ACHN (cell line): ENCODE measurements at regions not wholly inside any gene's neighbourhood (a gene's known extent, or its start where the extent isn't known, plus 50 kb on each side); places are given as distances from the start of the nearest gene placed in this dataset.
"Not testable (repeated sequence)": the region's sequence is repeated elsewhere in the genome, so short reads cannot be mapped to it uniquely, and the experiment has no call there.

Experiments
- DNase-seq: peaks from one replicate; pipeline ENCODE4 v3.0.0-alpha.2; 2015
- in situ Hi-C: cut with HindIII; loops from 2 replicates; pipeline ENCODE4 v1.10.0; 2017; ENCODE audit warnings: low sequenced_read_pairs, low pct_ligation_motif_present, low pct_unique_long_range_greater_than_20kb

DNA sequence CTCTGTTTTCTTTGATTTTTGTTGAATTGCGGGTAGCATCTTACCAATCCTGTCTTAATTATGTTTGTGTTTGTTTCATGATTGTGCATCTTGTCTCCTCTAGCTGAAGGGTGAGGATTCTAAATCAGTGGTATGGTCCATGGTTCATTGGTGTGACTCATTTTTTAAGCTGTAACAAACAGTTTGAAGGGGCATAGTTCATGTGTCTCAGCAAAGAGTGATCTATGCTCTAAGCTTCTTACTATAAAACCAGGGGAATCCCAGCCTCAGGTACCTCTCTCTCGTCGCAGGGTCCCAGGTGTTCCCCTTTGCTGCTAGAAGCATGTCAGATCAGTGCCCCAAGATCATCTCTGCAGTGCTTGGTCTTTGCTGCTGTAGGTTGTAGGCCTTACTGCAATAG lies 100.1 kb downstream of the OTUD1 start:
- DNase-seq = no peak
- in situ Hi-C loops = no loop called here

DNA sequence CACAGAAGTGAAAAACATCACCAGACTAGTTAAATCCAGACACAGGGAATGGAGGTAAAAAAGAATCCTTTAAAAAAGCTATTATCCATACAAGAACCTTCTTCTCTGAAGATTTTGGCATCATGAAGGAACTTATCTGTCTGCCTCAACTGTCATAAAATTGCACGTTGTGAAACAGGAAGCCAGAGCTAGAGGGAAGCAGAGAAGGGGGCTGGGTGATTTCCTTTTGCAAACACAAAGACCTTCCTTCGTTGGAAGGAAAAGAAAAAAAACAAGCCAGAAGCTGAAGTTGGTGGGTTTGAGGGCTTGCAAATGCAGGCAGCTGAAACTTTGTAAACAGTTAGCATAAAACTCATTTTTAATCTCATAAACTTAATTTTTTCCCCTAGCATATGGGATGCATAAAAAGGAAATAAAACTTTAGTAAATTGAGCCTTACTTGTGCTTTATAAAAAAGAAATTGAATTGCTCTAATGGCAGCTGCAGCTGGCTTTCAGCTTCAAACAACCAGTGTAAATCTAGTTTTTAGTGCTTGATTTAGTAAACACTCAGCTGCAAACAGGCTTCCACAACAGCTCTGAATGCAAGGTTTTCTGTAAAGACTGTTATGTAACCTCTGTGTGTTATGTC lies 101.6 kb downstream of the OTUD1 start:
- in situ Hi-C loops = no loop called here

DNA sequence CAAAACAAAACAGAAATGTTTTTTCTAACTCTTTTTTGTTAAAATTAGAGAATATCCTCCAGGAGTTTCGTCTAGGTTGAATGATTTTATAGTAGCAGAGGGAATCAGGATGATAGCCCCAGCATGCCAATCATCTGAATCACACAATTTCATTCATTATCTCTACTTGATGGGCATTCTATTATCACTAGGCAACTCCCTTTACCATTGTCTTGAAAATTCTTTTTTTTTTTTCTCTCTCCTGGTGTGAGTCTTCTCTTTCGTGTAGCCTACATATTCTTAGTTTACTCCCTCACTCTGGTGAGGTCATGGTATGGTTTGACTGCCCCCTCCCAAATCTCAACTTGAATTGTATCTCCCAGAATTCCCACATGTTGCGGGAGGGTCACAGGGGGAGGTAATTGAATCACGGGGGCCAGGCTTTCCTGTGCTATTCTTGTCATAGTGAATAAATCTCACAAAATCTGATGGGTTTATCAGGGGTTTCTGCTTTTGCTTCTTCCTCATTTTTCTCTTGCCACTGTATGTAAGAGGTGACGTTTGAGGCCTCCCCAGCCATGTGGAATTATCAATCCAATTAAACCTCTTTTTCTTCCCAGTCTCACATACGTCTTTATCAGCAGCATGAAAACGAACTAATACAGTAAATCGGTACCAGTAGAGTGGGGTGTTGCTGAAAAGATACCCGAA lies 105.0 kb downstream of the OTUD1 start:
- no peak for DNase-seq
- in situ Hi-C loops = no loop called here

More for the DNA sequence above, 101.6 kb downstream of the OTUD1 start:
- no peak for DNase-seq

DNA sequence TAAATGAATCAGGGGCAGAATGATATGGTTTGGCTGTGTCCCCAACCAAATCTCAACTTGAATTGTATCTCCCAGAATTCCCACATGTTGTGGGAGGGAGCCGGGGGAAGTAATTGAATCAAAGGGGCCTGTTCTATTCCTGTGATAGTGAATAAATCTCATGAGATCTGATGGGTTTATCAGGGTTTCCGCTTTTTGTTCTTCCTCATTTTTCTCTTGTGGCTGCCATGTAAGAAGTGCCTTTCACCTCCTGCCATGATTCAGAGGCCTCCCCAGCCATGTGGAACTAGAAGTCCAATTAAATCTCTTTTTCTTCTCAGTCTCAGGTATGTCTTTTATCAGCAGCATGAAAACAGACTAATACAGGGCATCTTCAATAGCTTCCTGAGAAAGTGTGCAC lies 107.0 kb downstream of the OTUD1 start:
- in situ Hi-C loops, DNase-seq: not testable (repeated sequence)

DNA sequence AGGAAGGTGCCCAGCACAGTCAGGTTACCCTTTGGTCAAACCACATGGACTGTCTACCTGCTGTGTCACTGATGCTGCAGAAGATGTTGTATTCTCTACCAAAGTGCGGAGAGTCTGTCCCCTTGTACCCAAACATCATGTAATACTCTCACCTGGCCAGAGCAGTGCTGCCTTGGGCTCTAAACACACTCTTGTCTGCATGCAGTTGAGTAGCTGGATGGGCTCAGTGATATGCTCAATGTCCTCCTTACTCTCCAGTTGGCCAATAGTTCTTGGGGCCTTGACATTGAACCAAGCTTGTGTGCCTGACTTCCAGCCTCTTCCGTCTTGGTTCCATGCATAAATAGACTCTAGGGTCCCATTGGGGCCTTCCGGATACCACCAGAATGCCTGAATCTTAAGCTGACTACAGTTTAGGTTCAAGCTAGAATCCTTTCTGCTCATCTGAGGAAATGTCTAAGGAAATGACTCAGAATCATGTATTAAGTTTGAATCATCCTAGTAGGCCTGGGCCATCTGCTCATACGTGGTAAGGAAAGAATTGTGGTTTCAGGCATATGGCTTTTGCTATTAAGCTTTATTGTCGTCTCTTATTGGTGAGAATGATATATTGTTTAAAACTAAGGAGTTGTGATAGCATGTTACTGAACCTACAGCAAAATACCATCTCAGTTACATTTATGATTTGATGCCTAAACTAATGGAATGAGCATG lies 118.0 kb downstream of the OTUD1 start:
- in situ Hi-C loops = no loop called here

DNA sequence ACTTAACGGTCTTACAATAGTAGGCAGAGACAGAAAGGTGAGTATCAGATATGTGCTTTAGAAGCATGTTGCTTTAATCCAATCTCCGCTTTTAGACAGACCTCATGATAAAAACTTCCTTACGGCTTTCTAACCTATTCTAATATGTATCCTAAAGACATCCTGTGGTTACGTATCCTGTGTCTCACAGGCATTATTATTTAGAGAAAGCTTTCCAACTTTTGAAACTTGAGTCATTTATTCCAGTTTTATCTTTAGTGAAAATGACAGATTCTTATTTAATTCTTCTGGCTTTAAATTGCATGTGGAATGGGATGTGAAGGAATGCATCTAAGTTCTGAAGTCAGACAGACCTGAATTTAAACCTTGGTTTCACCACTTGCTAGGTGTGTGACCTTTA lies 118.9 kb downstream of the OTUD1 start:
- DNase-seq = no peak
- in situ Hi-C loops = no loop called here

More for the DNA sequence above, 118.0 kb downstream of the OTUD1 start:
- no peak for DNase-seq

DNA sequence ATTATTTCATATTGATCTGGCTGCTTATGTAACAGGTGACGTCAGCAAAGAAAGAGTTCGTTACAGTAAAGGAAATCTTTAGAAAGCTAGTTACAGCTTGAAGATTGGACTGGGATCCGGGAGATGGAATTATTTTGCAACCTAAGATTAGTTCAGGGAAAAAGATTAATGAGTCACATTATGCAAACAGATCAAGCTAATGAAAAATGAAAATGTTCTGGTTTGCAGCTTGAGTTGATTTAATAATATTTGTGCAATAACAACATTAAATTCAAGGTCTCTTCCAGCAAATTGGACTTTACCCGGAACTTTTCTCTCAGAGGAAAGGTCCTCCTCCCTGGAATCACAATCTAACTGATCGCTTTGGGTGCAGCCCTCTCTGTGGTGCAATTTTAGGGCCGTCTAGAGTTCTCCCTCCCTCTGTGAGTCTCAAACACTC lies 119.5 kb downstream of the OTUD1 start:
- in situ Hi-C loops = no loop called here
- DNase-seq = no peak

DNA sequence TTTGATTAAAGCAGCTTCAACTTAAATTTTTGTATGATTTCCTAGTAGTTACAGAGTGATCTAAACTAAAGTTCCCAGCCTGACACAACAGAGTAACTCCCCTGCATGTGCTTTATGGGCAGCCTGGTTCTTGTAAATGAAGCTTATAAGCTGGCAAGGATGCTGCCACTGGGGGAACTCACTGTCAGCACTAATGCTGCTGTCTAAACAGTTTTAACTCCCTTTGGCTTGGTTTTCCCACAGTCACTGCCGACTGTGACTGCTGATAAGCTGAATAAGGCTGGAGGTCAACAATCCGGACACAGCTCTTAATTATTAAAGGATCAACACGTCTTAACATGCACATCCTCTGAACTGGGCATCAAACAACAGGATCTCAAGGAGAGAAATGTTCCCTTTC lies 130.1 kb downstream of the OTUD1 start:
- in situ Hi-C loops = no loop called here
- DNase-seq = no peak

DNA sequence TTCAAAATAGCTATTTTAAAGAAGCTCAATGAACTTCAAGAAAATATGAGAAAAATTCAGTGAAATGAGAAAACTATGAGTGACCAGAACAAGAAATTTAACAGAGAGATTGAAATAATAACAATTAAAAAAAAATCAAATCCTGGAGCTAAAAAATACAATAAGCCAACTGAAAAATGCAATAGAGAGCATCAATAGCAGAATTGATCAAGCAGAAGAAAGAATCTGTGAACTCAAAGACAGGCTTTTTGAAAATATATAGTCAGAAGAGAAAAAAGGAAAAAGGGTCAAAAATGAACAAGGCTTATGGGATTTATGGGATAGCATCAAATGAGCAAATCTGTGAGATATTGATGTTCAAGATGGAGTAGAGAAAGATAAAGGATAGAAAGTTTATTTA lies 133.0 kb downstream of the OTUD1 start:
- in situ Hi-C loops = no loop called here
- DNase-seq = no peak

DNA sequence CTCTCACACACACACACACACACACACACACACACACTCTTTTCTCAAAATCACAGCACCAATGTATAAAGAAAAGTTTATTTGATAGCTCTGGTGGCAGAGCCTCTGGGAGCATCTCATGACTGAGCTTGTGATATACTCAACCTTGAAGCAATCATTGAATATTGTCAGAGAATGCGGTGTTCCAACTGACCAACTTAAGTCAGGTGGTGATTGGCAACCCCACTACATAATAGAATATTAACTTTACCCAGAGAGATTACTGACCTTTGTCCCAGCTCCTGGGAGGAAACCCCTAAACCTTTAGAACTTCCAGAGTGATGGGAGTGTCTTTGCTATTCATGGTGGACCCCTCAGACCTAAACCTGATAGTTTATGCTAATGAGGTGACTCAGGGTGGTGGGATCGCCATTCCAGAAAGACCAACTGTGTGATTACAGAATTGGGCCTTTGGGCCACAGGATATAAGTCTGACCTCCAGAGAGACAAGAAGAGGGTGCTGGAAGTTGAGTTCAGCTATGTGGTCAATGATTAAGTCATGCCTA lies 143.1 kb downstream of the OTUD1 start:
- no peak for DNase-seq
- in situ Hi-C loops = no loop called here

DNA sequence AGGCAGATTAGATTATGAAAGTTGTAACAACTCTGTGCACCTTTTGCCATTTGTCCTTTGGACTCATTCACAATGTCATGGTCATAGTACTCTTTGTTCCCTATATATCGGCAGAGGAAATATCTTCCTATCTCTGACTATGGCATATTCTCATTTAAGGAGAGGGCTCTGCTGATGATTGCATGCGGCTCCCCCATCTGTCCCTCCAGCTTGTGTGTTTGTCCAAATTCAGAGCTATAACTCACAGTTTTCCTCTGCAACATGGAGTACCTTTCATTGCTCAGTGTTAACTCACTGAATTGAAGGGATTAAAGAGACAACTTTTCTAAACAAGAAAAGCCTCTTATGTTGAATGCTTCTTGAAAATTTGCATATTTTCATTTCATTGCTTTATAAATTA lies 145.5 kb downstream of the OTUD1 start:
- no peak for DNase-seq
- in situ Hi-C loops = no loop called here

DNA sequence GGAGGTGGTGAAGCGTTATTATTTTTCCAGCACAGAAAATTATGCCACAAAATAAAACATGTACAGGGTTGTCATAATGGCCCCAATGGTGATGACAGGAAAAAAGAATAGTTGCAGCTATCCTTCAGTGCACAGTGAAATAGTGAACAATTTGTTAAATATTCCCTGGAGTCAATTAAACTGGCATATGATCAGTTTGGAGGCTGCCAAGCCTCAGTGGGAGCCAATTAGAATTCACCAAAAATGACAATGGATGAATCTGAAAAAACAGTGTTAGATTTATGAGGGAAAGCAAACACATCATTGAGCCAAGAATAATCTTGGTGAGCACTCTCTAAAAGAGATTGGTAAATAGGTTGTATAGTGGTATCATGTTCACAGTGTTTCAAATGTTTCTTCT lies 146.3 kb downstream of the OTUD1 start:
- no peak for DNase-seq
- in situ Hi-C loops = no loop called here

DNA sequence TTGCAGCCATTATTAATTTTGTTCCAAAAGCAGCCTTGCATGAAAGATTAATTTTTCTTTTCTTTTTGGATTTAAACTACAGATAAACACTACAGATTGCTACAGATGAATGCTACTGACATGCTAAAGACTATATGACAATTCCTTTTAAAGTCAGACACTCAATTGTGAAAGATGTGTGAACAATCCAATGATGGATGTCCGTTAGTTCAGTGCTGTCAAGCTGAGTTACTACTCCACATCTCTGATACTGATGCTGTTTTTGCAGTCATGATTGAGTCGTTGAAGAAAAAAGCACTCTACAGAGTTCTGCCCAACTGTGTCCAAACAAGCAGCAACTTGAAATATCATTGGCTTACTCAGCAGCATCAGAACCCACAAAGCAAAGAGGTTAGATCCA lies 146.8 kb downstream of the OTUD1 start:
- in situ Hi-C loops = no loop called here
- DNase-seq = no peak

DNA sequence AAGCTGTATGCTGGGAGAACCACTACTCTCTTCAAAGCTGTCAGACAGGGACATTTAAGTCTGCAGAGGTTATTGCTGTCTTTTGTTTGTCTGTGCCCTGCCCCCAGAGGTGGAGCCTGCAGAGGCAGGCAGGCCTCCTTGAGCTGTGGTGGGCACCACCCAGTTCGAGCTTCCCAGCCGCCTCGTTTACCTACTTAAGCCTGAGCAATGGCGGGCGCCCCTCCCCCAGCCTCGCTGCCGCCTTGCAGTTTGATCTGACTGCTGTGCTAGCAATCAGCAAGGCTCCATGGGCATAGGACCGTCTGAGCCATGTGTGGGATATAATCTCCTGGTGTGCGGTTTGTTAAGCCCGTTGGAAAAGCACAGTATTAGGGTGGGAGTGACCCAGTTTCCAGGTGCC lies 156.4 kb downstream of the OTUD1 start:
- in situ Hi-C loops = not testable (repeated sequence)

DNA sequence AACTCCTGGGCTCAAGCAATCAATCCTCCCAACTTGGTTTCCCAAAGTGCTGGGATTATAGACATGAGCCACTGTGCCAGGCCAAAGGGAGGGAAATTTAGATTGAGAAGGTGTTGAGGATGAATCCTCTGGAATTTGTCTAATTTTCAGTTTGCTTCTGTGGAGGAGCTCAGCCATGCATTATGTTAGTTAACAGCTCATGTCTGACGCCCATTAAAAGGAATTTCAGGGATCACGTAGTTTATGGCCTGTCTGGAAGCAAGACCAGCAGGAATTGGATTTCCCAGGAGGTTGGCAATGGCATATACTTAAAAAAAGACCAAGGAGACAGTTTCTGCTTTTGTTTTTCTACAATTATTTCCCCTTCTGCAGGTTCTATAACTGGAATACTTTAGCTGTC lies 165.7 kb downstream of the OTUD1 start:
- no peak for DNase-seq
- in situ Hi-C loops = no loop called here

More for the DNA sequence above, 156.4 kb downstream of the OTUD1 start:
- not testable (repeated sequence) for DNase-seq

DNA sequence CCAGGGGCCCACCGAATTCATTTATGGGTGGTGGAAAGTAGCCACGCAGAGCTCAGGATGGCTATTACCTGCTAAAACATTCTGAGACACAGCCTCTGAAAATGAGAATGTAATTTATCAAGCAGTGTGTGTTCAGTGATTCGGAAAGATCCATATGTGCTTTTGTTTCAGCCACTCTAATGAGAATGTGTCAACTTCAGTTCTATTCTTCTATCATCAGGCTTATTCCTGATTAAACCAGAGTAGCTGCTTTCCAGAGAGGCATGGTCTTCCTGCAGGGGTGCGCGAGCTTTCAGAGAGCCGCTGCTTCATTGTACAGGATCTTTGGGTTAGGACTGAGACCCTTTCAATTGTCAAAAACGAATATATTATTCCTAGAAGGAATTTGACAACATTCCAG lies 167.6 kb downstream of the OTUD1 start:
- in situ Hi-C loops = no loop called here
- DNase-seq = no peak

DNA sequence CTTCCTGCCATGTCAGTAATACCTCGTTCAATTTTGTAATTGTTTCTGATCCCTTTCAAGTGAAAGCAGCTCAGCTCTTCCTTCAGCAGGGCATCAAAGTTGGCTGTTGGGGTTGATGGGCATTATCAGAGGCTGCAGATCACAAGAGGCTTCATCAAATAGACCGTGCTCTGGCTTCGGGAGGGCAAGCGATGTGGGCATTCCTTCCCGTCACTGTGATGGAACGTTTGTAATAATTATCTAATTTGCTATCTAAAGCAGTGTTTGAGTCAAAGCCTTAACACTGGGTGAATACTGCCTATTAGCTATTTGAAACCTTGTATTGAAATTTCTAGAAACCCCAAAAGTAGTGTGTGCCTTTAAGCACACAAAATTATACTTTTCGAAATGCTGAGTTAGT lies 170.1 kb downstream of the OTUD1 start:
- in situ Hi-C loops = no loop called here
- no peak for DNase-seq

DNA sequence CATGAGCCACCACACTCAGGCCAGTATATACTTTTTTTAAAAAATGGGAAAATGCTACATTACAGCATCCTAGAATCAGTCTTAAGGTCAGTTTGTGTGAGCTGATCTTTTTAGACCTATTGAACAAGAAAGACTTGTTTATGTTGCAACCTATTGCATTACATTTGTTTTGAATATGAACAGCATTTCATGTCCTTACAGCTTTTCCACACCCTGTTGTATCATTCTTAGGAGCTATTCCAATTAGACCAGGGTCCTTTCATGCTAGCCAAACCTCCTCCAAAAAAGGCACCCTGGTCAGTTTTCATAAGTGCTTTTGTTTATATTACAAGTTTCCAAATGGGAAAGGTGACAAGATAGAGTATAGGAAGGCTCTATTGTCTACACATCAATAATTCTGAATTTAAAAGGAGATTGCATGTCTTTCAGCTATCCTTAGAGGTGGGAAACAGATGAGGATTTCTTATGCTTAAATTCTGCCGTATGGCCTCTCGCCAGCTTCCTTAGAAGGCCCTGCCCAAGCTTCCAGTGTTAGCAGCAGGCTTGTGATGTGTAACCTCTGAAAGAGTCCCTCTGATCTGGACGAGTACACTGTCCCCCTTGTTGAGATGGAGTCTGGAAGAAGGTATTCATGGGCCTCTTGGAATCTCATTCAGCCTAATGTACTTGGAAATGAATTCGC lies 171.9 kb downstream of the OTUD1 start:
- no peak for DNase-seq
- in situ Hi-C loops = no loop called here
